Right lobe of liver (tissue), 6 donors: ENCODE measurements at regions not wholly inside any gene's neighbourhood (a gene's known extent, or its start where the extent isn't known, plus 50 kb on each side); places are given as distances from the start of the nearest gene placed in this dataset.

Source experiments
- ATAC-seq, 4 donors: fragments of 200-7000 bp; cut with Tn5 transposase; one replicate each; pipeline ENCODE4 v1.9.1; 2020; ENCODE audit warnings: mild to moderate bottlenecking in 4 of 4, moderate library complexity in 4 of 4
- DNase-seq, 3 donors: peaks; one replicate each; pipeline ENCODE4 v3.0.0-alpha.2; 2020
- H3K27ac ChIP-seq, 3 donors: fragments of 200-600 bp; one replicate each; pipeline ENCODE4 v1.8.0; 2022
- H3K27me3 ChIP-seq, 2 donors: fragments of 200-600 bp; one replicate each; pipeline ENCODE4 v1.8.0; 2022
- H3K36me3 ChIP-seq, 4 donors: fragments of 200-600 bp; sonication (generic) in 1 of 4; one replicate each; pipeline versions ENCODE4 v1.5.1 to v1.8.0; 2017 to 2022; ENCODE audit warnings: control low read depth in 1 of 4
- H3K4me1 ChIP-seq, 4 donors: fragments of 200-600 bp; sonication (generic) in 1 of 4; one replicate each; pipeline versions ENCODE4 v1.5.1 to v1.8.0; 2017 to 2022; ENCODE audit warnings: control low read depth in 1 of 4
- H3K4me3 ChIP-seq, 3 donors: fragments of 200-600 bp; one replicate each; pipeline ENCODE4 v1.8.0; 2022
- H3K9me3 ChIP-seq, 4 donors: fragments of 200-600 bp; sonication (generic) in 1 of 4; one replicate each; pipeline versions ENCODE4 v1.5.1 to v1.8.0; 2017 to 2022; ENCODE audit warnings: control low read depth in 1 of 4
- CTCF ChIP-seq, 4 donors: fragments of 200-600 bp in 3 of 4; fragments of 450-650 bp in 1 of 4; IDR thresholded peaks; one replicate each; pipeline versions ENCODE4 v1.5.1 to v1.8.0; 2016 to 2022; ENCODE audit warnings: antibody characterized with exemption in 4 of 4, mild to moderate bottlenecking in 2 of 4
- POLR2A ChIP-seq: fragments of 450-650 bp; IDR thresholded peaks from one replicate; pipeline ENCODE4 v1.6.1; 2017; ENCODE audit warnings: antibody characterized with exemption, mild to moderate bottlenecking
- WGBS: methylation state at CpG from one replicate; pipeline ENCODE4 v1.1.6; 2018; ENCODE audit warnings: low coverage, low lambda C conversion rate; ENCODE audit not compliant: insufficient coverage; ENCODE audit errors: missing lambda C conversion rate; 5-methylcytosine and 5-hydroxymethylcytosine counted together
- intact Hi-C, 2 donors: fragments of 100-400 bp; cut with DNase I; formaldehyde crosslinking; loops; one replicate each; pipeline versions ENCODE4 v1.11.2 to v1.14.1; 2022
- donor health status: DM: no; HTN: yes; CAD: no.
- donor health status: DM: no; HTN: no; CAD: no.
- donor health status: DM: no; HTN: no; CAD: no.
- donor health status: DM: no; HTN: yes; CAD: no.
- donor health status: DM: no; HTN: yes; CAD: no.

- ATAC-seq (no peak), DNase-seq (no peak)
- H3K9me3 ChIP-seq, result no peaks in the 10 kb centered on the region
- 66% methylated on average over 3 of the region's 3 CpGs for WGBS
- H3K4me1 ChIP-seq, result no peaks in the 10 kb centered on the region
- no peaks in the 10 kb centered on the region for H3K27me3 ChIP-seq
- H3K27ac ChIP-seq, result no peak overlapping the region
- H3K36me3 ChIP-seq, result no peaks in the 10 kb centered on the region
- H3K4me3 ChIP-seq, result no peak overlapping the region
- intact Hi-C loops, result no loop called here
- TF ChIP-seq POLR2A (no peak), CTCF (IDR thresholded peaks at IDR 0.05) (no peak)
Measured at GRCh38 chr3:31403197-31403596, 129.5 kb upstream of the STT3B start.

GRCh38 chr3:31404871-31405270 is 127.9 kb upstream of the STT3B start:
- no peaks in the 10 kb centered on the region for H3K27me3 ChIP-seq
- ATAC-seq (no peak), DNase-seq (no peak)
- no peak overlapping the region for H3K4me3 ChIP-seq
- WGBS, result 54% methylated on average over 1 of the region's 1 CpG
- no peak overlapping the region for H3K27ac ChIP-seq
- H3K36me3 ChIP-seq, result no peaks in the 10 kb centered on the region
- no peak for TF ChIP-seq CTCF (IDR thresholded peaks at IDR 0.05)
- no peak for TF ChIP-seq POLR2A
- H3K4me1 ChIP-seq, result no peaks in the 10 kb centered on the region
- H3K9me3 ChIP-seq, result no peaks in the 10 kb centered on the region
- intact Hi-C loops, result no loop called here

GRCh38 chr3:31405515-31405914 is 127.2 kb upstream of the STT3B start:
- 25% methylated on average over 1 of the region's 1 CpG for WGBS
- Histone ChIP-seq H3K27me3 (no peaks in the 10 kb centered on the region), H3K36me3 (no peaks in the 10 kb centered on the region), H3K27ac (no peak overlapping the region), H3K4me1 (no peaks in the 10 kb centered on the region), H3K4me3 (no peak overlapping the region), H3K9me3 (no peaks in the 10 kb centered on the region)
- intact Hi-C loops, result no loop called here
- DNase-seq (no peak), ATAC-seq (no peak)
- no peak for TF ChIP-seq POLR2A
- no peak for TF ChIP-seq CTCF (IDR thresholded peaks at IDR 0.05)

- WGBS, result 58% methylated on average over 1 of the region's 1 CpG
- TF ChIP-seq POLR2A (no peak), CTCF (IDR thresholded peaks at IDR 0.05) (no peak)
- H3K4me3 ChIP-seq, result no peak overlapping the region
- ATAC-seq (no peak), DNase-seq (no peak)
- no peaks in the 10 kb centered on the region for H3K36me3 ChIP-seq
- H3K4me1 ChIP-seq, result no peaks in the 10 kb centered on the region
- no peaks in the 10 kb centered on the region for H3K9me3 ChIP-seq
- H3K27me3 ChIP-seq, result no peaks in the 10 kb centered on the region
- H3K27ac ChIP-seq, result no peak overlapping the region
- intact Hi-C loops, result no loop called here
Measured at GRCh38 chr3:31406896-31407295, 125.8 kb upstream of the STT3B start.

GRCh38 chr3:31407665-31408064 is 125.1 kb upstream of the STT3B start:
- TF ChIP-seq CTCF (IDR thresholded peaks at IDR 0.05), result no peak
- no peak for TF ChIP-seq POLR2A
- Histone ChIP-seq H3K27ac (no peak overlapping the region), H3K4me1 (no peaks in the 10 kb centered on the region), H3K9me3 (no peaks in the 10 kb centered on the region), H3K27me3 (no peaks in the 10 kb centered on the region), H3K36me3 (no peaks in the 10 kb centered on the region), H3K4me3 (no peak overlapping the region)
- WGBS, result 80% methylated on average over 4 of the region's 4 CpGs
- DNase-seq (no peak), ATAC-seq (no peak)
- intact Hi-C loops, result no loop called here
